Neural progenitor cell (in vitro differentiated cells): ENCODE measurements at regions not wholly inside any gene's neighbourhood (a gene's known extent, or its start where the extent isn't known, plus 50 kb on each side); places are given as distances from the start of the nearest gene placed in this dataset.

Experiments used
- CTCF ChIP-seq: fragments of 200-600 bp; sonication (generic); IDR thresholded peaks from 2 replicates; pipeline ENCODE4 v1.5.1; 2017; ENCODE audit warnings: antibody characterized with exemption, mild to moderate bottlenecking
- EZH2 ChIP-seq: fragments of 200-600 bp; sonication (generic); IDR thresholded peaks from 2 replicates; pipeline ENCODE4 v1.6.1; 2017; ENCODE audit warnings: antibody characterized with exemption, mild to moderate bottlenecking, moderate library complexity

- TF ChIP-seq EZH2 (no peak), CTCF (no peak)
Measured at GRCh38 chr9:75653750-75654149, 236.7 kb upstream of the PCSK5 start.
